ENCODE measurements at regions not wholly inside any gene's neighbourhood (a gene's known extent, or its start where the extent isn't known, plus 50 kb on each side); places are given as distances from the start of the nearest gene placed in this dataset.
"Not testable (repeated sequence)": the region's sequence is repeated elsewhere in the genome, so short reads cannot be mapped to it uniquely, and the experiment has no call there.

DNA sequence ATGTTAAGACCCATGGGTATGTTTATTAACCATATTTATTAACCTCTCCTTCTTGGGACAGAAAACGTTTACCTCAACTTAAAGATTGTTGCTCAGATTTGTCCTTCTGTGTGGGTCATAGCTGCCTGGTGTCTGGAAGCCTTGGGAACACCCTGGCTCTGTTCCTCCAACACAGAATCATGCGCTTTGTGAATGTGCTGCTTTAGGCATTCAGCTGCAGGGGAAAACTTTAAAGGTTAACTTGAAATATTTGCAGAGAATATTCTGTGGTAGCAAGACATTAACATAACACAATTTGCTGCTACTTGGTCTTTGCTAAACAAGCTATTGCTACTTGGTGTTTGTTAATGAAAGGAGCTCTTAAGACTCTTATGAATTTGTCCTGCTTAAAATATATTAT is 50.5 kb upstream of the THOC3 start:
- not testable (repeated sequence) for DNase-seq

DNA sequence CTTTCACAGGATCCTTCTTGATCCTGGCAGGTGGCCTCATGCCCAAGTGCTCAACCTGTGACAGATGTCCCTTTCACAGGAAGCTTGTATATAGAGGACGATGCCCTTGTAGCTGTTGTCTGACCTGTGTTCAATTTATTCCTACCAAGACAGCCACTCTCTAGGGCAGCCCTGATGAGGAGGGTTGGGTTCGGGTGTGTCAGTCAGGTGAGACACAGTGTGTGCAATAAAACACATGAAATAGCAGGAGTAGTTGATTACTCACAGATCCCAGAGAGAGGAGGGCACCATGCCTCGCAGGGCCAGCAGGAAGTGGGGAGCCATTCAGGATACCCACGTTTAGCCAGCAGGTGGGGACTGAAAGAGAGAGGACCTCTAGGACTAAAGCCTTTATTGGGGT is 52.7 kb upstream of the THOC3 start:
- DNase-seq = not testable (repeated sequence)

DNA sequence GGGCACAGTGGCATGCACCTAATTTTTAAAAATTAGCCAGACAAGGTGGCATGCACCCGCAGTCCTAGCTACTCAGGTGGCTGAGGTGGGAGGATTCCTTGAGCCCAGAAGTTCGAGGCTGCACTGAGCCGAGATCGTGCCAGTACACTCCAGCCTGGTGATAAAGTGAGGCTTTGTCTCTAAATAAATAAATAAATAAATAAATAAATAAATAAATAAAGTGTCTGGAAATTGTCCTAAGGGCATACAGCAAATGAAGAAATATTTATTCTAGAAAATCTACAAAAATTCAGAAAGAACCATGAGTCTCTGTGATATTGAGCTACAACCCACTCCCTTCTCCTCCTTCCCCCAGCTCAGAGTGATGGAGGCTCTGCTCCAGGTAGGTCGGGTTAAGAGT is 55.4 kb upstream of the THOC3 start:
- DNase-seq = not testable (repeated sequence)

DNA sequence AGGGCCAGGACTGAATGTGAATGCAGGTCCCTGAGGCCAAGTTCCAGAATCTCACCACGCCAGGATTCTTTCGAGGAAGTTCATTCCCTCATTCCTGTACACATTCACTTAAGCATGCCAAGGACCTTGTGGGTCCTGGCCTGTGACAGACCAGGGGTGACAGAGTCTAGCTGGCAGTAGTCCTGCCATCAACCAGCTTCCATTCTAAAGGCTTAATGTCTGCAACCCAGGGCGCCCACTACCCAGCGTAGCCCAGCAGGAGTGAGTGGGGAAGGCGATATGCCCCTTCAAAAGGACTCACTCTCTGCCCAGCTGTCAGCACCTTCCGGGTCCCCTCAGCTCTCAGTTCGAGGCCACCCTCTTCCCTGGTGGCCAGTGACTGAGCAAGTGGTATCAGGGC is 61.3 kb upstream of the THOC3 start:
- DNase-seq = not testable (repeated sequence)

DNA sequence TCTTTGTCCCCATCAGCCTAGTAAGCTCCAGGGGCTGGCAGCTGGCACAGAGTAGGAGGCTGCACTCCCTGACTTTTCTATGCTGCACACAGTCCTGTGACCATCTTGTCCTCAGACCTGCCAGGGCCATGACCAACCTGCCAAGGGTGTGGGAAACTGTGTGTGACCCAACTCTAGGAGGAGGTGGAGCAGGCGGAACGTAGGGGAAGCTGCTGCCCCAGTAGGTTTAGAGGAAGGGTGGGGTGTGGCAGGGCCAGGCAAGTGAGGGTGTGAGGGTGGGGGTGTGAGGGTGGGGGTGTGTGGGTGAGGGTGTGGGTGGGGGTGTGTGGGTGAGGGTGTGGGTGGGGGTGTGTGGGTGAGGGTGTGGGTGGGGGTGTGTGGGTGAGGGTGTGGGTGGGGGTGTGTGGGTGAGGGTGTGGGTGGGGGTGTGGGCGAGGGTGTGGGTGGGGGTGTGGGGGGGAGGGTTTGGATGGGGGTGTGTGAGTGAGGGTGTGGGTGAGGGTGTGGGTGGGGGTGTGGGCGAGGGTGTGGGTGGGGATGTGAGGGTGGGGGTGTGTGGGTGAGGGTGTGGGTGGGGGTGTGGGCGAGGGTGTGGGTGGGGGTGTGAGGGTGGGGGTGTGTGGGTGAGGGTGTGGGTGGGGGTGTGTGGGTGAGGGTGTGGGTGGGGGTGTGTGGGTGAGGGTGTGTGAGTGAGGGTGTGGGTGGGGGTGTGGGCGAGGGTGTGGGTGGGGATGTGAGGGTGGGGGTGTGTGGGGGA is 62.4 kb upstream of the THOC3 start:
- not testable (repeated sequence) for DNase-seq

DNA sequence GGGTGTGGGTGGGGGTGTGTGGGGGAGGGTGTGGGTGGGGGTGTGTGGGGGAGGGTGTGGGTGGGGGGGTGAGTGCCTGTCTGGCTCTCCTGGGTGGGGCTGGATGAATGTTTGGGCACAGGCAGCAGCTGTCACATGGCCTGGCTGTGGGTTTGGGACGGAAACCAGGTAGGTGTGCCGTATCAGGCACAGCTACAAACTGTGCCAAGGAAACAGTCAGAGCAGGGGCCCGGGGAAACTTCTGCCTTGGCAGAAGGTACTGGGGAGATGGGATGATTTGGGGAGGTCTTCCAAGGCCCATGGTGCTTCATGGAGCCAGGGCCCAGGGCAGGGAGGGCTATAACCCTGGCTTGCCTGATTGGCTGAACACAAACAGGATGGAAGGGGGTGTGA is 63.0 kb upstream of the THOC3 start:
- DNase-seq = not testable (repeated sequence)

DNA sequence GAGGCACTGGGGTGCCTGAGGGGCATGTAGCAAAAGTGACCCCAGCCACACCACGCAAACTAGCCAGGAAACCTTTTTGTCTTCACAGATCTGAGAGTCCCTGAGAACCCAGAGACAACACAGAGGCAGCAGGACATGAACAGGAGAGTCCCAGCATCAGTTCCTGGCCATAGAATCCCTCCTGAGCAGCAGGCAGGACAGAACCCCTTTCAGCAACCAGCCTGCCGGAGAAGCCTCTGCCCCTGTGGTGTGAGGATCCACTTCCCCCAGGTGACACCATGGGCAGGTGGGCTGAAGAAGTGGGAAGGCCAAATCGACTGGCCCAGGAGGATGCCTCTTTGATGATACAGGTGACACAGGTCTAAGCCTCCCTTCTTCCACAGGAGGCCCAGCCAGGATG is 65.1 kb upstream of the THOC3 start:
- not testable (repeated sequence) for DNase-seq

DNA sequence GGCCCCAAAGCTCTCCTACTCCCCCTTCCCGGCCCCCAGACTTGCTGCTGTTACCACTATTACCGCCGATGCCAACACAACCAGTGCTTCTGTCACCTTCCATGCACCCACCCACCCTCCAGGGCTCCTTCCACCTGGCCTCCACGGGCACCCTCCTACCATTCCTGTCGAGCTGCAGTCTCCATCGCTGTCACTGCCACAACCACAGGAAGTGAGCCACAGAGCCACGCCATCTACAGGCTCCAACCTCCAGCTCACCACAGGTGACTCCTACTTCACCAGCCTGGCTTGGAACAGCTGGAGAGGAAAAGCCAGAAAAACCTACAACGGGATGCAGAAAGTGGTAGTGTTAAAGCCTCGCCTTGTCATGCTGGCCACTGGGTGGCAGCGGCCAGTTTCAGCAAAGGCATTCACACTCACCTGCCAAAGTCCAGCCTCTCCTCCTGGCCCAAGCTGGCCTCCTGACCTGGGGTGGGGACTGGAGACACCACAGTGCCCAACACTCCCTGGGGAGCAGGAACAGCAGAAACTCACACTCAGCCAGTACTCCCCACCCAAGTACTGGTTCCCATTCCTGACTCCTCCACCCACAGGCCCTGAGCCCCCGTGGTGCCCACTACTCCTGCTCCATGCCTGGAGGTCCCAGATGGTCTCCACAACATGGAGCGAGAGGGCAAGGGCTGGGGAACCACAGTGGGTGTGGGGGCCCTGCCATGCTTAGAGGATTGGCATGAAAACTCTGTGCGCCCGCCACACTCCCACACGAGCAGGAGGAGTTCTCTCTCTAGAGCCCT is 66.5 kb upstream of the THOC3 start:
- not testable (repeated sequence) for DNase-seq

DNA sequence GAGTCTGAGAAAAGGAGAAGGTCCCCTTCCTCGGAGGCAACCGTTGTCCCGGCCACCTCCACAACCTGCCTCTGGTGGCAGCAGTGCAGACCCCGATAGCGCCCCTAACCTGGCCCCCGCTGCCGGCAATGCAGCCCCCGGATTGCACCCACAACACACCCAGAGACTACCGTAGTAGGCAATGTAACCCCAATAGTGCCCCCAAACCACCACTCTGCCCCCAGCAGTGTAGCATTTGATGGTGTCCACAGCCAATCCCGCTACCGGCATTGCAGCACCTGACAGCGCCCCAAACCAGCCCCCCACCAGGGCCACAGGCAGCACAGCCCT is 67.1 kb upstream of the THOC3 start:
- DNase-seq = not testable (repeated sequence)

DNA sequence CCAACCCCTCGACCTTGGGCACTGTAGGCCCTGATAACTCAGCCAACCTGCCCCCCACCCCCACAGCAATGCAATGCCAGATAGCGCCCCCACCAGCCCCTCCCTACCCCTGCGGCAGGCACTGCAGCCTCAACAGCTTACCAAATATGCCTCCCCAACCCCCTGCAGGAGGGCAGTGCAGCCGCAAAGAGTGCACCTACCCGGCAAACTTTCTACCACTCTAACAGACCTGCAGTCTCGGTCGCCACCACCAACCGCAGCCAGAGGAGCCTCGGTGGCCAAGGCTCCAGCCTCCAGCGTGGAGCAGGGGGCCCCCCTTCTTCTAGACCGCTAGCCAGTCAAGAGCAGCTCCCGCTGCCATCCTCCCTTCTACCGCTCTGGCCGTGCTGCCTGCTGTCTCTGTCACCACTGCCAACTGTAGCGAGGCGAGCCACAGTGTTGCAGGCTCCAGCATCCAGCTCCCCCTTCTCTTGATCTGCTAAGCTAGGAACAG is 67.7 kb upstream of the THOC3 start:
- not testable (repeated sequence) for DNase-seq

DNA sequence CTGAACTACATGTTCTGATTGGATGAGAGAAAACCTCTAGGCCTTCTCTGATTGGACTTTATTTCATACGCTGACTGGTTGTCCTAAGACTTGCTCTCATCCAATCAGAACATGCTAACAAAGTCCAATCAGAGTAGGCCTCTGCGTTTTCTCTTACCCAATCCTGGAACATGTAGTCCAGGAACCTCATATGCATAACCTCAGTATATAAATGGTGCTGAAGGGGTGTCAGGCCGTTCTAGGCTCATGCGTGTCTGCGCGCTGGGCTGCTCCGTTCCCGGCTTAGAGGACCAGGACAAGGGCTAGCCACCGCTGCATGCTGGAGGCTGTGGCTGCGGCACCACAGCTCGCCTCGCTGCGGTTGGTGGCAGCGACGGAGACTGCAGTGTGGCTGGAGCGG is 68.3 kb upstream of the THOC3 start:
- DNase-seq = not testable (repeated sequence)

DNA sequence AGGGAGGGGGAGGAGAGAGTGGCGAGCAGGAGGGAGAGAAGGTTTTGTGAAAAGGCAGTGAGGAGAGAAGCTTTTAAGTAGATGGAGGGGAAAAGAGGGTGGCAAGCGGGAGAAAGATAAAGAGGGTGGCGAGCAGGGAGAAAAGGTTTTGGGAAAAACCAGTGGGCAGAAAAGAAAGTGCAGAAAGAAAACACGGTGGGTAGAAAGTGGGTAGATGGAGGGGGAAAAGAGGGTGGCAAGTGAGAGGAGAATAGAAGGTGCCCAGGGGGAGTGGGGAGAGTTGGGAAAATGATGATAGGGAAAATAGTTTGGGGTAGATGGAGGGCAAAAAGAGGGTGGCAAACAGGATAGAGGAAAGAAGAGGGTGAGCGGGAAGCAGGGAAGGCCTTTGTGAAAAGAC is 69.1 kb upstream of the THOC3 start:
- DNase-seq = not testable (repeated sequence)

DNA sequence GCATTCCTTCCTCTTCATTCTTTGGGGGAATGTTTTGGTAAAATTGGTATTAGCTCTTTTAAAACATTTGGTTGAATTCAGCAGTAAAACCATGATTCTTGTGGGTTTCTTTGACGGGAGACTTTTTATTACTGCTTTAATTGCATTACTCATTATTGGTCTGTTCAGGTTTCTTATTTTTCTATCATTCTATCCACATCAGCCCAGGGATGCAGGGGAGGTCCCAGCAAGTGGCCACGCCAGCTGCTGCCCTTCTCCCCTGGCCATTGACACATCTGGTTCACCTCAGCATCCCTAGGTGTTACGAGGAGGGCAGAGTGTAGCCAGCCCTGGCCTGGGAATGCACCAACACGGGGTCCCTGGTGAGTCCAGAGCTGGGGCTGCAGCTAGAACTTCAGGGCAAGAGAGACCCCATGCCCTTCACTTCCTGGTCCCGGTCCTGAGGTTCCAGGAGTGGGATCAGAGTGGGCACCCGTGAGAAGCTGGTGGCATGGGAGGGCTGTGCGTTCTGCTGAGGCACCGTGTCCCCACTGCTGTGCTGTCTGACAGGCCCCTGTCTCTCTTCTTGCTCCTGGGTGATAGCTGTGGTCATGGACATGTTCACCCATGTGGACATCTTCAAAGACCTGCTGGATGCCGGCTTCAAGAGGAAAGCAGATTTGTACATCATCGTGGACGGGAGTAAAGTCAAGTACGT is 72.1 kb upstream of the THOC3 start:
- DNase-seq = not testable (repeated sequence)

DNA sequence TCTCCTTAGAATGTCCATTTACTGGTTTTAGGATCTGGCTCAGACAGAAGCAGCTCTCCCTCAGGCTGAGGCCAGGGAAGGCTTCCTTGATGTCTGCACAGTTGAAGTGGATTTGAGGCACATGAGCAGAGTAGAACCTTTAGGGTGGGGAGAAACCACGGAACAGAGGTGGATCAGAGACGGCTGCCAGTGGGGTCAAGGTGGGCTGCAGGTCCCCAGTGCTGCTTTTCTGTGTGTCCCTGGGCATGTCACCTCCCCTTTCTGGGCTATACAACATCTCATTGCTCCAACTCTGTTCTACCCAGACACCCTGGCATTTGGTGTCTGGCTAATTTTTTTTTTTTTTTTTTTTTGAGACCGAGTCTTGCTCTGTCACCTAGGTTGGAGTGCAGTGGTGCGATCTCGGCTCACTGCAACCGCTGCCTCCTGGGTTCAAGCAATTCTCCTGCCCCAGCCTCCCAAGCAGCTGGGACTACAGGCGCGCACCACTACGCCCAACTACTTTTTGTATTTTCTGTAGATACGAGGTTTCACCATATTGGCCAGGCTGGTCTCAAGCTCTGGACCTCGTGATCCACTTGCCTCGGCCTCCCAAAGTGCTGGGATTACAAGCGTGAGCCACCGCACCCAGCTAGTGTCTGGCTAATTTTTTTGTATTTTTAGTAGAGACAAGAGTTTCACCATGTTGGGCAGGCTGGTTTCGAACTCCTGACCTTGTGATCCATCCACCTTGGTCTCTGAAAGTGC is 73.3 kb upstream of the THOC3 start:
- not testable (repeated sequence) for DNase-seq

DNA sequence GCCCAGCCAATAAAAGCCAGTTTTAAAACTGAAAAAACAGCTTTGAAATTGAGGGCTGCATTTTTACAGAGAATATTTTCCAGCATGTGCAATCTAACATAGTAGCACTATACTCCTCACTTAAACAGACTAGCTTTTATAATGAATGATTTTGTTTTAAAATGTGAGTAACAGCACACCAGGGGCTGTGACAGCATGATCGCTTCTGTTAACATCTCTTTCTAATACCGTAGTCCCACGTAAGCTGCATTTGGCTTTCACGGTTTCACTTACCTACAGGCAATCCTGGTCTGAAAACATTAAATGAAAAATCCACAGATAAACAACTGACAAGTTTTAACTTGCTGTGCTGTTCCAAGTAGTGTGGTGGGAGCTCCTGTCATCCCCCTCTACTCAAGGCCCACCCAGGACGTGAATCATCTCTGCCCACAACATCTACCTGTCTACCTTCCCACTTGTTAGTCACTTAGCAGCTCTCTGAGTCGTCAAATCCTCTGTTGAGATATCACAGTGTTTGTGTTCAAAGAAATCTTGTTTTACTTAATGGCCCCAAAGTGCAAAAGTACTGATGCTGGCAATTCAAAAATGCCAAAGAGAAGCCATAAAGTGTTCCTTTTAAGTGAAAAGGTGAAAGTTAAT is 74.0 kb upstream of the THOC3 start:
- not testable (repeated sequence) for DNase-seq

DNA sequence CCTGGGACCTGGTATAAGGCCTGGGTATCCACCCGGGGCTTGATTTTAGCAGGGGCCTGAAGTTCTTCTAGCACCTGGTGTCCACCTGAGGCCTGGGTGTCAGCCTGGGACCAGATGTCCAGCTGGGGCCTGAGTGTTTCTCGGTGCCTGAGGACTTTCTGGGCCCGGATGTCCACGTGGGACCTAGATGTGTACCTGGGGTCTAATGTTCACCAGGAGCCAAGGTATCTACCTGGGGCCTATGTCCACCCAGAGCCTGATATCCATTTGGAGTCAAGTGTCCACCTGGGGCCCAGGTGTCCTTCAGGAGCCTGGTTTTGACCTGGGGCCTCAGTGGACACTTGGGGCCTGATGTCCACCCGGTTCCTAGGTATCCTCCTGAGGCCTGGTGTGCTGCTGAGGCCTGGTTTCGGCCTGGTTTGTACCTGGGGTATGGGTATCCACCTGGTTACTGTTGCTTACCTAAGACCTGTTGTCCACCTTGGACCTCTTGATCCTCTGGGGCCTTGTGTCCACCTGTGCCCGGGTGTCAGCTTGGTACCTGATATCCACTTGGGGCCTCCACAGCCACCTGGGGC is 75.2 kb upstream of the THOC3 start:
- DNase-seq = not testable (repeated sequence)

DNA sequence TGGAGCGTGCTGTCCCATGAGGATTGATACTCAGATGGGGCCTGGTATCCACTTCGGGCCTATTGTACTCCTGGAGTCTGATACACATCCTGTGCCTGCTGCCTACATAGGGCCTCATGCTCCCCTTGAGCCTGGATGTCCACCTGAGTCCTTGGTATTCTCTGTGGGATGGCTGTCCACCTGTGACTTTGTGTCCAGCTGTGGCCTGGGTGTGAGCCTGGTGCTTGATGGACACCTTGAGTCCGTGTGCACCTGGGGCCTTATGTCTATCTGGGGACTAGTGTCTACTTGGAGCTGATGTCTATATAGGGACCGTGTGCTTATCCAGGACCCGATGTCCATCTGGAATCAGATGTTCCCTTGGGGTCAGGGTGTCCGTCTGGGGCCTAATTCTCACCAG is 75.9 kb upstream of the THOC3 start:
- not testable (repeated sequence) for DNase-seq

DNA sequence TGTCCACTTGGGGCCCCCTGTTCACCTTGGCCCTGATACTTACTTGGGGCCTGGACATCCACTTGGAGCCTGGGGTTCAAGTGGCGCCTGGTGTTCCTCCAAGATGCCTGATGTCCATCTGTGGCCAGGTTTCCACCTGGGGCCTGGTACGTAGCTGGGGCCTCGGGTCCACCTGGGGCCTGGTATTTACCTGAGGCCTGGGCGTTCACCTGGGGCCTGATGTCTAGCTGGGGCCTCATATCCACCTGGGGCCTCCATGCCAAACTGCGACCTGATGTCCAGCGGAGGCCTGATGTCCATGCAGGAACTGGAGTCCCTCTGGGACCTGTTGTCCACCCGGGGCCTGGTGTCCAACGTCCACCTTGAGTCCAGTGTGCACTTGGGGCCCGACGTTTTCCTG is 76.3 kb upstream of the THOC3 start:
- not testable (repeated sequence) for DNase-seq

DNA sequence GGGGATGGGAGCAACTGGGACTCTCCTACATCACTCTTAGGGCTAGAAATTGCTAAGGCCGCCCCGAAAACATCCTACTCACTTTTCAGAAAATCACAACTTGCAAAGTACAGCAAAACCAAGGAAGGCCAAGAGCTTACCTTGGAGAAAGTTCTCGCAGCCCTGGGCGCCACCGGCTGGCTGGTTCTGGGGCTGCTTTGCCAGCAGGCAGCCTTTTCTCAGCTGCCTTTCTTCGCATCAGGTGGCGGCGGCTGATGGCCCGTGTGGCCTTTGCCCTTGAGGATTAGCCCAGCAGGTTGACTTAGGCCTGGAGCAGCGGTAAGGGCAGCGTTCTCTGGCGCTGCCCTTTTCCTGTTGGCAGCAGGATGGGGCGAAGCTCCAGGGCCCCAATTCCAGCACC is 77.3 kb upstream of the THOC3 start:
- DNase-seq = not testable (repeated sequence)

DNA sequence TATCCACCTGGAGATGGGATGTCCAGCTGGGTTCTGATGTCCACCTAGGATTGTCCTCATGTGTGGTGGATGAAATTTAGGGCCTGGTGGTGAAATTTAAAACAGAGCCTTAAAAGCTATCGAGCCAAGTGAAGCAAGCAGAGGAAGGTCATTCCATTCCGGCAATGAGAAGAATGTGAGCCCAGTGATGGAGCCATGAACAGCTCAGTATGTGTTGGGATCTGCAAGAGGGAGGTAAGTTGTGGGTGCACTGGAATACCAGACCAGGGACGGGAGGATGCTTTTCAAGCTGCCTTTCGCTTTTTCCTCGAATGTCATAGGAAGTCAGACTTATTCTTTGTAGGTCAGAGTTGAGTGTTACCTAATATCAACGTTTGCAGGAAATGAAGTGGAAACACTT is 80.6 kb upstream of the THOC3 start:
- DNase-seq = not testable (repeated sequence)

DNA sequence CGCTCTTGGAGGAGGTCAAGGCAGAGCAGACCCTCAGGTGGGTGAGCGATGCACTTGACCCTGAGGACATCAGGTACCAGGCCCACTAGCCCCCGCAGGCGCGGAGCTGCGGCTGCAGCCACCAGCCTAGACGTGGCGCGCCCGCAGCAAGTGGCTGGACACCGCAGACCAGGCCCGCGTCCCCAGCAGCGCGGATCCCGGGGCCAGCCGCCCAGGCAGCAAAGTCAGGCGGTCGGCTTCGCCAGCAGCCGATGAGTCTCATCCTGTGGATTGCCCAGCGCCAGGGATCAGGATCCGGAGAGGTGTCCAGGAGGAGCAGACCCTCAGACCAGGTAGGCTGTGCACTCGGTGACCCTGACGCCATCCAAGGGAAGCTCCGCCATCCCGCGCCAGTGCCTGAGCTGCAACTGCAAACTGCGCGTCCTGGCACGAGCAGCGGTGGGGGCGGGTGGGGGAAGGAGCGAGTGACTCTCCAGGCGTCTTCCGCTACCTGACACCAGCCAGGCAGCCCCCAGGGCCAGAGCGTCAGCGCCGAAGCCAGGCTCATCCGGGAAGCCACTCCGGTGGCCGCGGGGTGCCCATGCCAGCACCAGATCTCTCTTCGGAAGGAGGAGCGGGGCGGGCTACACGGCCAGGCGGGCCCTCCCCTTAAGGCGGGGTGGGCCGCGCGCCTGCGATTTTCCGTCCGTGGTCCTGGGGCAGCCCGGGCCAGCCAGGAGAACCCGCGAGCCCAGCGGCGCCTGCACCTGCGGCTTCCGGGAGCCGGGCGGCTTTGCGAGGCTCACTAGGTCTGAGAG is 92.6 kb upstream of the THOC3 start:
- DNase-seq = not testable (repeated sequence)

All from activated naive CD4-positive, alpha-beta T cell (primary cell).